ENCODE measurements at regions not wholly inside any gene's neighbourhood (a gene's known extent, or its start where the extent isn't known, plus 50 kb on each side); places are given as distances from the start of the nearest gene placed in this dataset.

DNA sequence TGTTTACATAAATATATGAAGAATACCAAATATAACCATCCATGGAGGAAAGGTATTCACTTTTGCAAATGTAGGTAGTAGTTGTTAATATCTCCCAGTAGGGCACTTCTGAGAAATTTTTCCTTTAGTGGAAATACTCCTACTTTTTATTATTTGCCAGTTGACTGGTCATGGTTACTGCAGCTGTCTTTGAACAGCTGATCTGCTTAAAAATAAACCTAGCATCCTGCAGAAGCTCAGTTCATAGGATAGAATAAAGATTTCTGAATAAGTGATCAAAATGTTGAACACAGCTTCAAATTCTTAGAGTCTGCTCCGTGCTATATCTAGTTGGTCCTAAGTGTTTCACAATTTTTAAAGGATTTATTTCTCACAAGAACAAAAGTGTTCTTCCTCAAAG lies 270.7 kb upstream of the TRPC7 start:
- TF ChIP-seq POLR2A (IDR thresholded peaks at IDR 0.05): no peak
- TF ChIP-seq, protein P1, sequence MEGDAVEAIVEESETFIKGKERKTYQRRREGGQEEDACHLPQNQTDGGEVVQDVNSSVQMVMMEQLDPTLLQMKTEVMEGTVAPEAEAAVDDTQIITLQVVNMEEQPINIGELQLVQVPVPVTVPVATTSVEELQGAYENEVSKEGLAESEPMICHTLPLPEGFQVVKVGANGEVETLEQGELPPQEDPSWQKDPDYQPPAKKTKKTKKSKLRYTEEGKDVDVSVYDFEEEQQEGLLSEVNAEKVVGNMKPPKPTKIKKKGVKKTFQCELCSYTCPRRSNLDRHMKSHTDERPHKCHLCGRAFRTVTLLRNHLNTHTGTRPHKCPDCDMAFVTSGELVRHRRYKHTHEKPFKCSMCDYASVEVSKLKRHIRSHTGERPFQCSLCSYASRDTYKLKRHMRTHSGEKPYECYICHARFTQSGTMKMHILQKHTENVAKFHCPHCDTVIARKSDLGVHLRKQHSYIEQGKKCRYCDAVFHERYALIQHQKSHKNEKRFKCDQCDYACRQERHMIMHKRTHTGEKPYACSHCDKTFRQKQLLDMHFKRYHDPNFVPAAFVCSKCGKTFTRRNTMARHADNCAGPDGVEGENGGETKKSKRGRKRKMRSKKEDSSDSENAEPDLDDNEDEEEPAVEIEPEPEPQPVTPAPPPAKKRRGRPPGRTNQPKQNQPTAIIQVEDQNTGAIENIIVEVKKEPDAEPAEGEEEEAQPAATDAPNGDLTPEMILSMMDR (IDR thresholded peaks at IDR 0.05): no peak

All from Peyer's patch (tissue), 4 donors.